Thyroid gland (tissue), 4 donors: ENCODE measurements at regions not wholly inside any gene's neighbourhood (a gene's known extent, or its start where the extent isn't known, plus 50 kb on each side); places are given as distances from the start of the nearest gene placed in this dataset.

Experiments
- POLR2A ChIP-seq, 2 donors: fragments of 450-650 bp; IDR thresholded peaks; one replicate each; pipeline ENCODE4 v1.6.1; 2017; ENCODE audit warnings: antibody characterized with exemption in 2 of 2, mild to moderate bottlenecking in 2 of 2, moderate library complexity in 1 of 2
- TF ChIP-seq, protein P1 (sequence below), 6 experiments: fragments of 200-600 bp in 3 of 6; fragments of 450-650 bp in 3 of 6; sonication (generic) in 3 of 6; IDR thresholded peaks; one replicate each; pipeline ENCODE4 v1.5.1; 2016 to 2019; ENCODE audit warnings: antibody characterized with exemption in 6 of 6, mild to moderate bottlenecking in 2 of 6, inconsistent platforms in 1 of 6, moderate library complexity in 1 of 6

DNA sequence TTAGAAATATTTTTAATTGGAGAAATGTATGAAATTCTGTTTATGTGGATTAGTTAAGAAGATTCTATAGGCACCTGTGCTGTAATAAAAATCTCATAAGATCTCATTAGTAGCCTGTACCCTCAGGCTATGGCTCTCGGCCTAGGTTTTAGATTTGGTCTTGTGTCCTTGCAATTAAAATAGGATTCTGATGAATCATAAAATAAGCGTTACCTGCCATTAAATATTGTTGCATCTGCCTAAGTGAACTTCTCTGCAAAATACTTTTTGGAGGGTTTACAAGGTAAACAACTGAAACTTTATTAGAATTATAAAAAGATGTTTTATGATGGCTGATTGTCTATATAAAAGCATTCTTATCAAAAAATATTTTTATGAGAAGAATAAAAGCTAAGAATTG is 804.1 kb upstream of the ANO3 start:
- TF ChIP-seq POLR2A (IDR thresholded peaks at IDR 0.05): no peak
- TF ChIP-seq, protein P1, sequence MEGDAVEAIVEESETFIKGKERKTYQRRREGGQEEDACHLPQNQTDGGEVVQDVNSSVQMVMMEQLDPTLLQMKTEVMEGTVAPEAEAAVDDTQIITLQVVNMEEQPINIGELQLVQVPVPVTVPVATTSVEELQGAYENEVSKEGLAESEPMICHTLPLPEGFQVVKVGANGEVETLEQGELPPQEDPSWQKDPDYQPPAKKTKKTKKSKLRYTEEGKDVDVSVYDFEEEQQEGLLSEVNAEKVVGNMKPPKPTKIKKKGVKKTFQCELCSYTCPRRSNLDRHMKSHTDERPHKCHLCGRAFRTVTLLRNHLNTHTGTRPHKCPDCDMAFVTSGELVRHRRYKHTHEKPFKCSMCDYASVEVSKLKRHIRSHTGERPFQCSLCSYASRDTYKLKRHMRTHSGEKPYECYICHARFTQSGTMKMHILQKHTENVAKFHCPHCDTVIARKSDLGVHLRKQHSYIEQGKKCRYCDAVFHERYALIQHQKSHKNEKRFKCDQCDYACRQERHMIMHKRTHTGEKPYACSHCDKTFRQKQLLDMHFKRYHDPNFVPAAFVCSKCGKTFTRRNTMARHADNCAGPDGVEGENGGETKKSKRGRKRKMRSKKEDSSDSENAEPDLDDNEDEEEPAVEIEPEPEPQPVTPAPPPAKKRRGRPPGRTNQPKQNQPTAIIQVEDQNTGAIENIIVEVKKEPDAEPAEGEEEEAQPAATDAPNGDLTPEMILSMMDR (IDR thresholded peaks at IDR 0.05): no peak
